ENCODE measurements at regions not wholly inside any gene's neighbourhood (a gene's known extent, or its start where the extent isn't known, plus 50 kb on each side); places are given as distances from the start of the nearest gene placed in this dataset.

GRCh38 chr9:14961372-14962068 lies 51.3 kb upstream of the FREM1 start:
- DNase-seq (ENCODE audit: low spot score) = no peak

GRCh38 chr9:14960881-14961280 lies 50.7 kb upstream of the FREM1 start:
- DNase-seq (ENCODE audit: low spot score) = no peak

Data from hepatic stellate cell (primary cell).